Fibroblast of lung (primary cell): ENCODE measurements at regions not wholly inside any gene's neighbourhood (a gene's known extent, or its start where the extent isn't known, plus 50 kb on each side); places are given as distances from the start of the nearest gene placed in this dataset.

Experiments
- DNase-seq, 2 donors: peaks; one replicate each; pipeline versions ENCODE4 v3.0.0 to v3.0.0-alpha.2; 2010; ENCODE audit warnings: low read depth in 2 of 2
- H2AFZ ChIP-seq: 2 replicates; pipeline ENCODE4 v1.5.1; 2012; ENCODE audit warnings: low read length, control low read depth, inconsistent platforms
- H3K27ac ChIP-seq: 2 replicates; pipeline ENCODE4 v1.5.1; 2011; ENCODE audit warnings: low read length, control low read depth; ENCODE audit not compliant: insufficient read depth
- H3K27me3 ChIP-seq: 2 replicates; pipeline ENCODE4 v1.5.1; 2011; ENCODE audit warnings: mild to moderate bottlenecking, low read length; ENCODE audit not compliant: control insufficient read depth, insufficient read depth
- H3K36me3 ChIP-seq: 2 replicates; pipeline ENCODE4 v1.5.1; 2011; ENCODE audit warnings: low read length; ENCODE audit not compliant: control insufficient read depth, insufficient read depth
- H3K4me1 ChIP-seq: 2 replicates; pipeline ENCODE4 v1.5.1; 2011; ENCODE audit warnings: low read length; ENCODE audit not compliant: control insufficient read depth, insufficient read depth; ENCODE audit errors: extremely low read depth
- H3K4me2 ChIP-seq: 2 replicates; pipeline ENCODE4 v1.5.1; 2011; ENCODE audit warnings: low read length, control low read depth; ENCODE audit not compliant: insufficient read depth; ENCODE audit errors: extremely low read depth
- H3K4me3 ChIP-seq, 4 experiments: fragments of 200-600 bp in 1 of 4; sonication (generic) in 1 of 4; replicated peaks in 1 of 4; 2 replicates each; pipeline ENCODE4 v1.5.1; 2011 to 2016; ENCODE audit warnings: low read length in 4 of 4, low read depth in 3 of 4, mild to moderate bottlenecking in 3 of 4, control low read depth in 2 of 4, inconsistent platforms in 1 of 4, mixed read lengths in 1 of 4; ENCODE audit not compliant: insufficient read depth in 1 of 4; ENCODE audit errors: control extremely low read depth in 1 of 4
- H3K79me2 ChIP-seq: 2 replicates; pipeline ENCODE4 v1.5.1; 2012; ENCODE audit warnings: mild to moderate bottlenecking, low read length, inconsistent platforms; ENCODE audit not compliant: control insufficient read depth, insufficient read depth
- H3K9ac ChIP-seq: 2 replicates; pipeline ENCODE4 v1.5.1; 2011; ENCODE audit warnings: mild to moderate bottlenecking, low read length, control low read depth; ENCODE audit not compliant: insufficient read depth
- H3K9me3 ChIP-seq: 2 replicates; pipeline ENCODE4 v1.5.1; 2012; ENCODE audit warnings: low read depth, low read length; ENCODE audit not compliant: control insufficient read depth, insufficient read depth
- H4K20me1 ChIP-seq: 2 replicates; pipeline ENCODE4 v1.5.1; 2011; ENCODE audit warnings: low read length; ENCODE audit not compliant: control insufficient read depth, insufficient read depth; ENCODE audit errors: extremely low read depth
- CTCF ChIP-seq, 2 donors: IDR thresholded peaks in 1 of 2; conservative IDR thresholded peaks in 1 of 2; 1 replicate in 1 of 2; 2 replicates in 1 of 2; pipeline ENCODE4 v1.5.1; 2011 to 2012; ENCODE audit warnings: low read length in 2 of 2, control low read depth in 1 of 2, inconsistent platforms in 1 of 2, low read depth in 1 of 2, mild to moderate bottlenecking in 1 of 2
- EZH2 ChIP-seq: IDR thresholded peaks from 2 replicates; pipeline ENCODE4 v1.5.1; 2012; ENCODE audit warnings: low read length, control low read depth, mild to moderate bottlenecking; ENCODE audit errors: missing control alignments

DNA sequence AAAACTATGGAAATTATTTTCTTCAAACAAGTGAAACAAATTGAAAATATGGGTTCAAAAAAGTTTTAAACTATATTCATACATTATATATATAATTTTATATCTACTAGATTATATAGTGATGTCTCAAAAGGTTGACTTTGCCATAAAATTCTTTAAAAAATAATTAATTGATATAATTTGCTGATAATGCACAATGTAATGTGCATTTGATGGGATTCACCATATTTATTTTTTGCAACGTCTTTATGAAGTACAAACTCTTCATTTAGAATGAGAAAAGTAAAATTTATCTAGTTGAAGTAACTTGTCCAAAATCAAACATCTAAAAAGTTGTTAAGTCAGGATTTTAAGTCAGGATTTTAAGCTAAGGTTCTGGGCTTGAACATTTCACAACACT, 1954.5 kb upstream of the PCDH20 start:
- Histone ChIP-seq H2AFZ (no peak overlapping the region), H3K36me3 (no peaks in the 10 kb centered on the region)
- TF ChIP-seq CTCF (conservative IDR thresholded peaks at IDR 0.05 in 1 of 2, IDR thresholded peaks at IDR 0.05 in 1 of 2; ENCODE audit: low read depth in 1 of 2, low read length in 2 of 2) = no peak
- no peak for TF ChIP-seq EZH2

GRCh38 chr13:63367522-63368198, 1952.0 kb upstream of the PCDH20 start:
- H3K36me3 ChIP-seq = no peaks in the 10 kb centered on the region
- H3K4me3 ChIP-seq = no peak overlapping the region
- H2AFZ ChIP-seq = no peak overlapping the region
- TF ChIP-seq EZH2 = no peak
- no peak for TF ChIP-seq CTCF (conservative IDR thresholded peaks at IDR 0.05 in 1 of 2, IDR thresholded peaks at IDR 0.05 in 1 of 2; ENCODE audit: low read depth in 1 of 2, low read length in 2 of 2)
- H4K20me1 ChIP-seq = no peaks in the 10 kb centered on the region
- no peaks in the 10 kb centered on the region for H3K79me2 ChIP-seq
- no peaks in the 10 kb centered on the region for H3K4me1 ChIP-seq
- H3K9ac ChIP-seq = no peak overlapping the region
- H3K27me3 ChIP-seq = no peaks in the 10 kb centered on the region
- DNase-seq = no peak
- H3K9me3 ChIP-seq = no peaks in the 10 kb centered on the region
- H3K27ac ChIP-seq = no peak overlapping the region
- H3K4me2 ChIP-seq = no peak overlapping the region

More for the DNA sequence above, 1954.5 kb upstream of the PCDH20 start:
- Histone ChIP-seq H3K79me2 (no peaks in the 10 kb centered on the region), H3K27me3 (no peaks in the 10 kb centered on the region), H4K20me1 (no peaks in the 10 kb centered on the region), H3K4me2 (no peak overlapping the region), H3K27ac (no peak overlapping the region), H3K4me3 (no peak overlapping the region), H3K9me3 (no peaks in the 10 kb centered on the region), H3K9ac (no peak overlapping the region), H3K4me1 (no peaks in the 10 kb centered on the region)
- DNase-seq = no peak

- TF ChIP-seq EZH2 (no peak), CTCF (conservative IDR thresholded peaks at IDR 0.05 in 1 of 2, IDR thresholded peaks at IDR 0.05 in 1 of 2; ENCODE audit: low read depth in 1 of 2, low read length in 2 of 2) (no peak)
- H3K4me1 ChIP-seq = no peaks in the 10 kb centered on the region
- H3K9me3 ChIP-seq = no peaks in the 10 kb centered on the region
- no peak for DNase-seq
- H3K4me3 ChIP-seq = no peak overlapping the region
- H4K20me1 ChIP-seq = no peaks in the 10 kb centered on the region
- H3K27me3 ChIP-seq = no peaks in the 10 kb centered on the region
- H3K27ac ChIP-seq = no peak overlapping the region
- H3K36me3 ChIP-seq = no peaks in the 10 kb centered on the region
- no peak overlapping the region for H3K4me2 ChIP-seq
- no peaks in the 10 kb centered on the region for H3K79me2 ChIP-seq
- no peak overlapping the region for H3K9ac ChIP-seq
- H2AFZ ChIP-seq = no peak overlapping the region
Observed at GRCh38 chr13:63364159-63364558, 1948.5 kb upstream of the PCDH20 start.
